DND-41 (cell line): ENCODE measurements at regions not wholly inside any gene's neighbourhood (a gene's known extent, or its start where the extent isn't known, plus 50 kb on each side); places are given as distances from the start of the nearest gene placed in this dataset.

Experiments used
- ATAC-seq: fragments of 200-7000 bp; cut with Tn5 transposase; 3 replicates; pipeline ENCODE4 v1.9.1; 2021; ENCODE audit warnings: low read depth; ENCODE audit not compliant: insufficient read depth
- DNase-seq: peaks from one replicate; pipeline ENCODE4 v3.0.0-alpha.2; 2020
- H2AFZ ChIP-seq: 2 replicates; pipeline ENCODE4 v1.6.0; 2012; ENCODE audit warnings: low read depth, low read length
- H3K27ac ChIP-seq: 2 replicates; pipeline ENCODE4 v1.5.1; 2012; ENCODE audit warnings: low read length, inconsistent platforms
- H3K27me3 ChIP-seq: fragments of 200-600 bp; sonication (generic); 2 replicates; pipeline ENCODE4 v1.6.0; 2012; ENCODE audit warnings: low read length, mild to moderate bottlenecking, inconsistent platforms; ENCODE audit not compliant: insufficient read depth, poor library complexity
- H3K36me3 ChIP-seq: 2 replicates; pipeline ENCODE4 v1.5.1; 2012; ENCODE audit warnings: low read length, inconsistent platforms; ENCODE audit not compliant: insufficient read depth
- H3K4me1 ChIP-seq: 2 replicates; pipeline ENCODE4 v1.5.1; 2012; ENCODE audit warnings: mild to moderate bottlenecking, low read length; ENCODE audit not compliant: insufficient read depth
- H3K4me2 ChIP-seq: 2 replicates; pipeline ENCODE4 v1.6.0; 2012; ENCODE audit warnings: mild to moderate bottlenecking, moderate library complexity, low read length, inconsistent platforms; ENCODE audit not compliant: insufficient read depth
- H3K4me3 ChIP-seq, 2 experiments: fragments of 200-600 bp in 1 of 2; shearing (Covaris generic) in 1 of 2; 2 replicates each; pipeline ENCODE4 v1.5.1; 2012 to 2016; ENCODE audit warnings: inconsistent platforms in 2 of 2, low read length in 2 of 2, mild to moderate bottlenecking in 2 of 2, low read depth in 1 of 2, moderate library complexity in 1 of 2
- H3K79me2 ChIP-seq: 2 replicates; pipeline ENCODE4 v1.6.0; 2012; ENCODE audit warnings: low read length, inconsistent platforms; ENCODE audit not compliant: insufficient read depth
- H3K9ac ChIP-seq: 2 replicates; pipeline ENCODE4 v1.6.0; 2012; ENCODE audit warnings: low read depth, mild to moderate bottlenecking, inconsistent platforms, low read length, moderate library complexity
- H3K9me3 ChIP-seq: 2 replicates; pipeline ENCODE4 v1.5.1; 2012; ENCODE audit warnings: low read length, moderate library complexity, mild to moderate bottlenecking, inconsistent platforms; ENCODE audit not compliant: insufficient read depth, severe bottlenecking
- H4K20me1 ChIP-seq: 2 replicates; pipeline ENCODE4 v1.6.0; 2012; ENCODE audit warnings: low read length; ENCODE audit not compliant: insufficient read depth
- CTCF ChIP-seq: IDR thresholded peaks from 2 replicates; pipeline ENCODE4 v1.5.1; 2012; ENCODE audit warnings: borderline replicate concordance, low read length, moderate library complexity, mild to moderate bottlenecking; ENCODE audit not compliant: poor library complexity, severe bottlenecking; ENCODE audit errors: extremely low read depth
- EZH2 ChIP-seq: IDR thresholded peaks from 3 replicates; pipeline ENCODE4 v1.6.1; 2012; ENCODE audit warnings: borderline replicate concordance, low read depth, mild to moderate bottlenecking, moderate library complexity, low read length, inconsistent platforms; ENCODE audit not compliant: severe bottlenecking

GRCh38 chr2:7573166-7573825 is 656.1 kb downstream of the RNF144A start:
- ATAC-seq = no peak
- H3K4me3 ChIP-seq = no peak overlapping the region
- H3K4me2 ChIP-seq = no peak overlapping the region
- H3K4me1 ChIP-seq = peaks cover under 1% of the 10 kb centered on the region
- H3K9me3 ChIP-seq = peaks cover 9% of the 10 kb centered on the region
- H4K20me1 ChIP-seq = no peaks in the 10 kb centered on the region
- no peak for TF ChIP-seq CTCF
- TF ChIP-seq EZH2 = no peak
- no peak overlapping the region for H3K27ac ChIP-seq
- no peak for DNase-seq
- H3K9ac ChIP-seq = no peak overlapping the region
- no peaks in the 10 kb centered on the region for H3K27me3 ChIP-seq
- H2AFZ ChIP-seq = no peak overlapping the region
- H3K79me2 ChIP-seq = no peaks in the 10 kb centered on the region
- H3K36me3 ChIP-seq = no peaks in the 10 kb centered on the region

- H3K9ac ChIP-seq = no peak overlapping the region
- TF ChIP-seq CTCF (no peak), EZH2 (no peak)
- no peak overlapping the region for H3K4me3 ChIP-seq
- H3K4me1 ChIP-seq = no peaks in the 10 kb centered on the region
- no peaks in the 10 kb centered on the region for H3K27me3 ChIP-seq
- DNase-seq = no peak
- H3K27ac ChIP-seq = no peak overlapping the region
- H2AFZ ChIP-seq = no peak overlapping the region
- H3K36me3 ChIP-seq = no peaks in the 10 kb centered on the region
- H4K20me1 ChIP-seq = no peaks in the 10 kb centered on the region
- H3K4me2 ChIP-seq = no peak overlapping the region
- no peak for ATAC-seq
- no peaks in the 10 kb centered on the region for H3K79me2 ChIP-seq
- peaks cover 13% of the 10 kb centered on the region for H3K9me3 ChIP-seq
Observed at GRCh38 chr2:7574385-7574784, 657.2 kb downstream of the RNF144A start.

DNA sequence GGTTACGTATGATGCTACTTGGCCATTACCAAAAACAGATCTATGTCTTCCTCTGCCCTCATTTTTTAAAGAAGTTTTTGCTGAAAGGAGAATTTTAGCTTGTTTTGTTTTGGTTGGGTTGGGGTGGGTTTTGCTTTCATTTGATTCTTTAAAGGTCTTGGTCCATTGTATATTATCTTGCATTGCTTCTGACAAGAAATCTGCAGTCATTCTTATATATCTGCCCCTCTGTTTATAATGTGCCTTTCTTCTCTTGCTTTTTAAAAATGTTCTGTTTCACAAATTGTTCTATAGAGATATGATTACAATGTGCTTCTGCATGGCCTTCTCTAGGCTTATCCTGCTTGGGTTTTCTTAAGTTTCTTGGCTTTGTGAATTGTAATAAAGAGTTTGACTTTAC is 660.6 kb downstream of the RNF144A start:
- Histone ChIP-seq H3K27ac (no peak overlapping the region), H3K4me3 (no peak overlapping the region), H3K4me1 (no peaks in the 10 kb centered on the region), H3K9ac (no peak overlapping the region), H2AFZ (no peak overlapping the region), H3K36me3 (no peaks in the 10 kb centered on the region), H3K9me3 (peaks cover 13% of the 10 kb centered on the region), H3K4me2 (no peak overlapping the region), H3K79me2 (no peaks in the 10 kb centered on the region), H4K20me1 (no peaks in the 10 kb centered on the region), H3K27me3 (no peaks in the 10 kb centered on the region)
- DNase-seq (no peak), ATAC-seq (no peak)
- TF ChIP-seq EZH2 (no peak), CTCF (no peak)

- H3K4me1 ChIP-seq = no peaks in the 10 kb centered on the region
- H2AFZ ChIP-seq = no peak overlapping the region
- TF ChIP-seq EZH2 (no peak), CTCF (no peak)
- no peaks in the 10 kb centered on the region for H3K36me3 ChIP-seq
- ATAC-seq (no peak), DNase-seq (no peak)
- H4K20me1 ChIP-seq = no peaks in the 10 kb centered on the region
- H3K79me2 ChIP-seq = no peaks in the 10 kb centered on the region
- no peak overlapping the region for H3K9ac ChIP-seq
- H3K4me3 ChIP-seq = no peak overlapping the region
- no peaks in the 10 kb centered on the region for H3K9me3 ChIP-seq
- H3K27me3 ChIP-seq = no peaks in the 10 kb centered on the region
- H3K27ac ChIP-seq = no peak overlapping the region
- no peak overlapping the region for H3K4me2 ChIP-seq
Observed at GRCh38 chr2:7584017-7584416, 666.8 kb downstream of the RNF144A start.
